Astrocyte (in vitro differentiated cells and primary cell): ENCODE measurements at regions not wholly inside any gene's neighbourhood (a gene's known extent, or its start where the extent isn't known, plus 50 kb on each side); places are given as distances from the start of the nearest gene placed in this dataset.
"Not testable (repeated sequence)": the region's sequence is repeated elsewhere in the genome, so short reads cannot be mapped to it uniquely, and the experiment has no call there.

Source experiments
- DNase-seq: peaks from one replicate; pipeline ENCODE4 v3.0.0-alpha.2; 2010; ENCODE audit warnings: low read depth
- FAIRE-seq: peaks from 2 replicates; lab custom pipeline; 2011; peaks lifted over from hg19 to GRCh38; lab: Jason Lieb, UNC
- H2AFZ ChIP-seq: 2 replicates; pipeline ENCODE4 v1.6.0; 2012; ENCODE audit warnings: low read depth, low read length, inconsistent platforms
- H3K27ac ChIP-seq: 2 replicates; pipeline ENCODE4 v1.5.1; 2011; ENCODE audit warnings: low read depth, low read length, inconsistent platforms
- H3K27me3 ChIP-seq: 2 replicates; pipeline ENCODE4 v1.6.0; 2011; ENCODE audit warnings: low read length, inconsistent platforms; ENCODE audit not compliant: insufficient read depth
- H3K36me3 ChIP-seq: 2 replicates; pipeline ENCODE4 v1.5.1; 2011; ENCODE audit warnings: low read length, inconsistent platforms; ENCODE audit not compliant: insufficient read depth
- H3K4me1 ChIP-seq: 2 replicates; pipeline ENCODE4 v1.5.1; 2011; ENCODE audit warnings: low read length, inconsistent platforms; ENCODE audit not compliant: insufficient read depth
- H3K4me2 ChIP-seq: 2 replicates; pipeline ENCODE4 v1.6.0; 2012; ENCODE audit warnings: low read length, inconsistent platforms
- H3K4me3 ChIP-seq: 2 replicates; pipeline ENCODE4 v1.5.1; 2011; ENCODE audit warnings: low read depth, mild to moderate bottlenecking, low read length, inconsistent platforms; ENCODE audit not compliant: insufficient read depth
- H3K79me2 ChIP-seq: 2 replicates; pipeline ENCODE4 v1.6.0; 2012; ENCODE audit warnings: mild to moderate bottlenecking, low read length, inconsistent platforms; ENCODE audit not compliant: insufficient read depth
- H3K9ac ChIP-seq: 2 replicates; pipeline ENCODE4 v1.6.0; 2012; ENCODE audit warnings: mild to moderate bottlenecking, low read length, inconsistent platforms
- H3K9me3 ChIP-seq: 2 replicates; pipeline ENCODE4 v1.5.1; 2012; ENCODE audit warnings: low read depth, mild to moderate bottlenecking, low read length, inconsistent platforms; ENCODE audit not compliant: insufficient read depth
- H4K20me1 ChIP-seq: 2 replicates; pipeline ENCODE4 v1.6.0; 2012; ENCODE audit warnings: low read length, inconsistent platforms; ENCODE audit not compliant: insufficient read depth
- H3K27ac Mint-ChIP-seq: one replicate; pipeline ENCODE4 v1.8.0; 2021; ENCODE audit warnings: mild to moderate bottlenecking, mixed read lengths; ENCODE audit not compliant: unreplicated experiment
- H3K27me3 Mint-ChIP-seq: one replicate; pipeline ENCODE4 v1.8.0; 2021; ENCODE audit warnings: low read depth, mixed read lengths; ENCODE audit not compliant: unreplicated experiment
- H3K36me3 Mint-ChIP-seq: one replicate; pipeline ENCODE4 v1.8.0; 2021; ENCODE audit warnings: low read depth, mixed read lengths; ENCODE audit not compliant: unreplicated experiment
- H3K4me1 Mint-ChIP-seq: one replicate; pipeline ENCODE4 v1.8.0; 2021; ENCODE audit warnings: low read depth, mixed read lengths; ENCODE audit not compliant: unreplicated experiment
- H3K4me3 Mint-ChIP-seq: one replicate; pipeline ENCODE4 v1.8.0; 2021; ENCODE audit warnings: mild to moderate bottlenecking, moderate library complexity, mixed read lengths; ENCODE audit not compliant: unreplicated experiment
- H3K9me3 Mint-ChIP-seq: one replicate; pipeline ENCODE4 v1.8.0; 2021; ENCODE audit warnings: mild to moderate bottlenecking, mixed read lengths; ENCODE audit not compliant: unreplicated experiment
- CTCF ChIP-seq: IDR thresholded peaks from 2 replicates; pipeline ENCODE4 v1.5.1; 2011; ENCODE audit warnings: low read depth, mild to moderate bottlenecking, inconsistent platforms, low read length, moderate library complexity; ENCODE audit not compliant: insufficient read depth
- EZH2 ChIP-seq: IDR thresholded peaks from 2 replicates; pipeline ENCODE4 v1.6.1; 2012; ENCODE audit warnings: mild to moderate bottlenecking, low read length, inconsistent platforms; ENCODE audit not compliant: insufficient read depth

GRCh38 chr5:158586054-158586453 is 513.7 kb downstream of the EBF1 start:
- Histone ChIP-seq H3K79me2 (no peaks in the 10 kb centered on the region), H3K4me1 (no peaks in the 10 kb centered on the region), H3K9ac (no peak overlapping the region), H3K27ac (no peak overlapping the region), H3K4me3 (no peak overlapping the region), H3K27me3 (no peaks in the 10 kb centered on the region), H3K4me2 (no peak overlapping the region), H4K20me1 (no peaks in the 10 kb centered on the region), H3K9me3 (no peaks in the 10 kb centered on the region), H2AFZ (no peak overlapping the region), H3K36me3 (no peaks in the 10 kb centered on the region)
- Mint-ChIP-seq H3K36me3 (no peaks in the 10 kb centered on the region), H3K27me3 (no peaks in the 10 kb centered on the region), H3K4me3 (no peak overlapping the region), H3K4me1 (peaks cover 11% of the 10 kb centered on the region), H3K9me3 (peaks cover 12% of the 10 kb centered on the region), H3K27ac (no peak overlapping the region)
- FAIRE-seq = no peak
- DNase-seq = no peak
- TF ChIP-seq CTCF = no peak
- TF ChIP-seq EZH2 = no peak

- H3K27ac Mint-ChIP-seq, H3K27me3 Mint-ChIP-seq, H3K27ac ChIP-seq, H3K9ac ChIP-seq, H3K4me3 ChIP-seq, H3K36me3 Mint-ChIP-seq, H3K79me2 ChIP-seq, FAIRE-seq, DNase-seq, H3K4me3 Mint-ChIP-seq, H3K4me1 Mint-ChIP-seq, H3K4me2 ChIP-seq, H3K36me3 ChIP-seq, H3K4me1 ChIP-seq, H3K27me3 ChIP-seq, H2AFZ ChIP-seq, H4K20me1 ChIP-seq, H3K9me3 ChIP-seq: not testable (repeated sequence)
- H3K9me3 Mint-ChIP-seq = peaks cover 12% of the 10 kb centered on the region
These were observed 517.0 kb downstream of the EBF1 start for GRCh38 chr5:158582669-158583068.

GRCh38 chr5:158573829-158574228 is 525.9 kb downstream of the EBF1 start:
- Mint-ChIP-seq H3K4me3 (no peak overlapping the region), H3K27me3 (peaks cover 2% of the 10 kb centered on the region), H3K27ac (no peak overlapping the region), H3K36me3 (no peaks in the 10 kb centered on the region), H3K9me3 (peaks cover 9% of the 10 kb centered on the region), H3K4me1 (peaks cover 5% of the 10 kb centered on the region)
- H3K36me3 ChIP-seq = no peaks in the 10 kb centered on the region
- no peaks in the 10 kb centered on the region for H3K4me1 ChIP-seq
- DNase-seq (no peak), FAIRE-seq (no peak)
- no peaks in the 10 kb centered on the region for H3K79me2 ChIP-seq
- no peaks in the 10 kb centered on the region for H4K20me1 ChIP-seq
- H3K27ac ChIP-seq = no peak overlapping the region
- H3K27me3 ChIP-seq = no peaks in the 10 kb centered on the region
- H3K4me2 ChIP-seq = no peak overlapping the region
- H3K9ac ChIP-seq = no peak overlapping the region
- TF ChIP-seq EZH2 (no peak), CTCF (no peak)
- no peak overlapping the region for H2AFZ ChIP-seq
- H3K4me3 ChIP-seq = no peak overlapping the region
- no peaks in the 10 kb centered on the region for H3K9me3 ChIP-seq
